GM23338 (cell line): ENCODE measurements at regions not wholly inside any gene's neighbourhood (a gene's known extent, or its start where the extent isn't known, plus 50 kb on each side); places are given as distances from the start of the nearest gene placed in this dataset.

ENCODE experiments used
- ATAC-seq: fragments of 200-7000 bp; cut with Tn5 transposase; 3 replicates; pipeline ENCODE4 v1.9.1; 2020
- DNase-seq: peaks from one replicate; pipeline ENCODE4 v3.0.0-alpha.2; 2015; ENCODE audit warnings: low spot score
- H2AFZ ChIP-seq: fragments of 200-600 bp; sonication (generic); 2 replicates; pipeline ENCODE4 v1.8.0; 2016; ENCODE audit warnings: antibody characterized with exemption, mild to moderate bottlenecking, moderate library complexity
- H3F3A ChIP-seq: fragments of 200-600 bp; sonication (generic); replicated peaks from 2 replicates; pipeline ENCODE4 v1.8.0; 2017; ENCODE audit warnings: antibody characterized with exemption, mixed run types, low read depth
- H3K27ac ChIP-seq: fragments of 200-600 bp; sonication (generic); 2 replicates; pipeline ENCODE4 v1.6.1; 2016; ENCODE audit warnings: low read depth
- H3K27me3 ChIP-seq: fragments of 200-600 bp; sonication (generic); 2 replicates; pipeline ENCODE4 v1.8.0; 2016; ENCODE audit warnings: mild to moderate bottlenecking, mixed run types, moderate library complexity; ENCODE audit not compliant: insufficient read depth
- H3K36me3 ChIP-seq: fragments of 200-600 bp; sonication (generic); 2 replicates; pipeline ENCODE4 v1.8.0; 2016; ENCODE audit warnings: mild to moderate bottlenecking; ENCODE audit not compliant: insufficient read depth
- H3K4me1 ChIP-seq: fragments of 200-600 bp; sonication (generic); 2 replicates; pipeline ENCODE4 v1.8.0; 2016; ENCODE audit warnings: mild to moderate bottlenecking, moderate library complexity; ENCODE audit not compliant: insufficient read depth
- H3K4me2 ChIP-seq: fragments of 200-600 bp; sonication (generic); 2 replicates; pipeline ENCODE4 v1.7.1; 2017; ENCODE audit warnings: mixed run types
- H3K4me3 ChIP-seq: fragments of 200-600 bp; sonication (generic); 2 replicates; pipeline ENCODE4 v1.6.1; 2016; ENCODE audit warnings: mixed run types
- H3K79me2 ChIP-seq: fragments of 200-600 bp; sonication (generic); replicated peaks from 2 replicates; pipeline ENCODE4 v1.8.0; 2017; ENCODE audit warnings: mild to moderate bottlenecking; ENCODE audit not compliant: insufficient read depth
- H3K9me2 ChIP-seq: fragments of 200-600 bp; sonication (generic); 2 replicates; pipeline ENCODE4 v1.8.0; 2017; ENCODE audit not compliant: insufficient read depth
- H4K20me1 ChIP-seq: fragments of 200-600 bp; sonication (generic); replicated peaks from 2 replicates; pipeline ENCODE4 v1.8.0; 2017; ENCODE audit warnings: mild to moderate bottlenecking; ENCODE audit not compliant: insufficient read depth
- H3K27ac Mint-ChIP-seq: 2 replicates; pipeline ENCODE4 v1.8.0; 2020; ENCODE audit warnings: inconsistent platforms, mild to moderate bottlenecking, moderate library complexity, mixed read lengths
- H3K27me3 Mint-ChIP-seq: 3 replicates; pipeline ENCODE4 v1.8.0; 2022; ENCODE audit warnings: low read depth, mild to moderate bottlenecking, moderate library complexity, mixed read lengths, inconsistent platforms; ENCODE audit not compliant: insufficient read depth, poor library complexity
- H3K36me3 Mint-ChIP-seq: 3 replicates; pipeline ENCODE4 v1.8.0; 2021; ENCODE audit warnings: low read depth, mild to moderate bottlenecking, inconsistent platforms, moderate library complexity, mixed read lengths
- H3K4me1 Mint-ChIP-seq: 3 replicates; pipeline ENCODE4 v1.8.0; 2020; ENCODE audit warnings: mild to moderate bottlenecking, inconsistent platforms, mixed read lengths
- H3K4me3 Mint-ChIP-seq: 3 replicates; pipeline ENCODE4 v1.8.0; 2021; ENCODE audit warnings: moderate library complexity, mild to moderate bottlenecking, inconsistent platforms, mixed read lengths
- H3K9me3 Mint-ChIP-seq: 3 replicates; pipeline ENCODE4 v1.8.0; 2020; ENCODE audit warnings: moderate library complexity, mild to moderate bottlenecking, inconsistent platforms, mixed read lengths
- ETS1 ChIP-seq: IDR thresholded peaks from 2 replicates; pipeline ENCODE4 v1.6.1; 2016; ENCODE audit warnings: antibody characterized with exemption
- EZH2 ChIP-seq: fragments of 200-600 bp; sonication (generic); IDR thresholded peaks from one replicate; pipeline ENCODE4 v1.8.0; 2017; ENCODE audit warnings: antibody characterized with exemption, mild to moderate bottlenecking, low read depth; ENCODE audit not compliant: unreplicated experiment
- JUNB ChIP-seq: IDR thresholded peaks from one replicate; pipeline ENCODE4 v1.6.1; 2016; ENCODE audit warnings: antibody characterized with exemption; ENCODE audit not compliant: unreplicated experiment
- POLR2AphosphoS5 ChIP-seq: IDR thresholded peaks from 2 replicates; pipeline ENCODE4 v1.6.1; 2016; ENCODE audit warnings: antibody characterized with exemption, low read depth
- ZNF114 ChIP-seq: fragments of 250-450 bp; sonication (Bioruptor Pico); IDR thresholded peaks from 2 replicates; pipeline ENCODE4 v1.5.0; 2020; ENCODE audit warnings: mild to moderate bottlenecking, moderate library complexity
- ZNF331 ChIP-seq: fragments of 250-450 bp; sonication (Bioruptor Pico); IDR thresholded peaks from 2 replicates; pipeline ENCODE4 v1.5.0; 2020; ENCODE audit warnings: low read depth, mild to moderate bottlenecking, moderate library complexity
- TF ChIP-seq, protein P1 (sequence below): fragments of 250-450 bp; sonication (Bioruptor Pico); IDR thresholded peaks from 2 replicates; pipeline ENCODE4 v1.5.0; 2020; ENCODE audit warnings: mild to moderate bottlenecking, moderate library complexity

DNA sequence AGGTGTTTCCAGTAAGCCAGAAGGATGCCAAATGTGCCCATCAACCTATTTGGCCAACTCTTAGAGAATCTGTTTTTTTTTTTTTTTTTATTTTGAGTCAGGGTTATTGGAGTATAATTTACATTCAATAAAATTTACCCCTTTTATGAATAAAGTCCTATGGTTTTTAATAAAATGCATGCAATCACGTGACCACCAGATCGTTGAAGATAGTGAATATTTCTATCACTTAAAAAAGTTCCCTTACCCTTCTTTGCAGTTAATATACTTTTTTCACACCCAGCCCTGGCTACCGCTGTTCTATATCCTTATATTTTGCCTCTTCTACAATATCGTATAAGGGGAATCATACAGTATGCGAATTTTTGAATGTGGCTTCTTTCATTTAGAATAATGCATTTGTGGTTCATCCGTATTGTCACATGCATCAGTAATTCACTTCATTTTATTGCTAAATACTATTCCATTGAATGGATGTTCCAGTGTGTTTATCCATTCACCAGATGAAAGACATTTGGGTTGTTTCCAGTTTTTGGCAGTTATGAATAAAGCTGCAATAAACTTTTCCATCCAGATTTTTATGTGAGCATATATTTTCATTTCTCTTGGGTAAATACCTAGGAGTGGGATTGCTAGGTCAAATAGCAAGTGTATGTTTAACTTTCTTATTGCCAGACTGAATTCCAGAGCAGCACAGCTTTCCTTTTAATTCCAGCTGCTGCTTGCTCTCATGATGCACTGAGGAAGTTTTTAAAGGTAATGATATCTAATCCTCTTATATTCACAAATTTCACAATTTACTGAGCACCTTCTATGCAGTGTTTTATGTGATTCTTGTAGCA is 156.3 kb upstream of the NT5C1B start:
- no peaks in the 10 kb centered on the region for H3K36me3 Mint-ChIP-seq

More for the DNA sequence above, 156.3 kb upstream of the NT5C1B start:
- H2AFZ ChIP-seq, result no peak overlapping the region
- Mint-ChIP-seq H3K27ac (no peak overlapping the region), H3K4me3 (no peak overlapping the region), H3K9me3 (no peaks in the 10 kb centered on the region), H3K4me1 (peaks cover 6% of the 10 kb centered on the region), H3K27me3 (no peaks in the 10 kb centered on the region)
- H3F3A ChIP-seq, result no peaks in the 10 kb centered on the region
- no peaks in the 10 kb centered on the region for H3K27me3 ChIP-seq
- H3K27ac ChIP-seq, result no peak overlapping the region
- TF ChIP-seq ZNF331 (CRISPR knock-in tag) (no peak), JUNB (no peak), ZNF114 (CRISPR knock-in tag) (no peak), EZH2 (no peak), ETS1 (no peak), POLR2AphosphoS5 (no peak)
- TF ChIP-seq, protein P1, sequence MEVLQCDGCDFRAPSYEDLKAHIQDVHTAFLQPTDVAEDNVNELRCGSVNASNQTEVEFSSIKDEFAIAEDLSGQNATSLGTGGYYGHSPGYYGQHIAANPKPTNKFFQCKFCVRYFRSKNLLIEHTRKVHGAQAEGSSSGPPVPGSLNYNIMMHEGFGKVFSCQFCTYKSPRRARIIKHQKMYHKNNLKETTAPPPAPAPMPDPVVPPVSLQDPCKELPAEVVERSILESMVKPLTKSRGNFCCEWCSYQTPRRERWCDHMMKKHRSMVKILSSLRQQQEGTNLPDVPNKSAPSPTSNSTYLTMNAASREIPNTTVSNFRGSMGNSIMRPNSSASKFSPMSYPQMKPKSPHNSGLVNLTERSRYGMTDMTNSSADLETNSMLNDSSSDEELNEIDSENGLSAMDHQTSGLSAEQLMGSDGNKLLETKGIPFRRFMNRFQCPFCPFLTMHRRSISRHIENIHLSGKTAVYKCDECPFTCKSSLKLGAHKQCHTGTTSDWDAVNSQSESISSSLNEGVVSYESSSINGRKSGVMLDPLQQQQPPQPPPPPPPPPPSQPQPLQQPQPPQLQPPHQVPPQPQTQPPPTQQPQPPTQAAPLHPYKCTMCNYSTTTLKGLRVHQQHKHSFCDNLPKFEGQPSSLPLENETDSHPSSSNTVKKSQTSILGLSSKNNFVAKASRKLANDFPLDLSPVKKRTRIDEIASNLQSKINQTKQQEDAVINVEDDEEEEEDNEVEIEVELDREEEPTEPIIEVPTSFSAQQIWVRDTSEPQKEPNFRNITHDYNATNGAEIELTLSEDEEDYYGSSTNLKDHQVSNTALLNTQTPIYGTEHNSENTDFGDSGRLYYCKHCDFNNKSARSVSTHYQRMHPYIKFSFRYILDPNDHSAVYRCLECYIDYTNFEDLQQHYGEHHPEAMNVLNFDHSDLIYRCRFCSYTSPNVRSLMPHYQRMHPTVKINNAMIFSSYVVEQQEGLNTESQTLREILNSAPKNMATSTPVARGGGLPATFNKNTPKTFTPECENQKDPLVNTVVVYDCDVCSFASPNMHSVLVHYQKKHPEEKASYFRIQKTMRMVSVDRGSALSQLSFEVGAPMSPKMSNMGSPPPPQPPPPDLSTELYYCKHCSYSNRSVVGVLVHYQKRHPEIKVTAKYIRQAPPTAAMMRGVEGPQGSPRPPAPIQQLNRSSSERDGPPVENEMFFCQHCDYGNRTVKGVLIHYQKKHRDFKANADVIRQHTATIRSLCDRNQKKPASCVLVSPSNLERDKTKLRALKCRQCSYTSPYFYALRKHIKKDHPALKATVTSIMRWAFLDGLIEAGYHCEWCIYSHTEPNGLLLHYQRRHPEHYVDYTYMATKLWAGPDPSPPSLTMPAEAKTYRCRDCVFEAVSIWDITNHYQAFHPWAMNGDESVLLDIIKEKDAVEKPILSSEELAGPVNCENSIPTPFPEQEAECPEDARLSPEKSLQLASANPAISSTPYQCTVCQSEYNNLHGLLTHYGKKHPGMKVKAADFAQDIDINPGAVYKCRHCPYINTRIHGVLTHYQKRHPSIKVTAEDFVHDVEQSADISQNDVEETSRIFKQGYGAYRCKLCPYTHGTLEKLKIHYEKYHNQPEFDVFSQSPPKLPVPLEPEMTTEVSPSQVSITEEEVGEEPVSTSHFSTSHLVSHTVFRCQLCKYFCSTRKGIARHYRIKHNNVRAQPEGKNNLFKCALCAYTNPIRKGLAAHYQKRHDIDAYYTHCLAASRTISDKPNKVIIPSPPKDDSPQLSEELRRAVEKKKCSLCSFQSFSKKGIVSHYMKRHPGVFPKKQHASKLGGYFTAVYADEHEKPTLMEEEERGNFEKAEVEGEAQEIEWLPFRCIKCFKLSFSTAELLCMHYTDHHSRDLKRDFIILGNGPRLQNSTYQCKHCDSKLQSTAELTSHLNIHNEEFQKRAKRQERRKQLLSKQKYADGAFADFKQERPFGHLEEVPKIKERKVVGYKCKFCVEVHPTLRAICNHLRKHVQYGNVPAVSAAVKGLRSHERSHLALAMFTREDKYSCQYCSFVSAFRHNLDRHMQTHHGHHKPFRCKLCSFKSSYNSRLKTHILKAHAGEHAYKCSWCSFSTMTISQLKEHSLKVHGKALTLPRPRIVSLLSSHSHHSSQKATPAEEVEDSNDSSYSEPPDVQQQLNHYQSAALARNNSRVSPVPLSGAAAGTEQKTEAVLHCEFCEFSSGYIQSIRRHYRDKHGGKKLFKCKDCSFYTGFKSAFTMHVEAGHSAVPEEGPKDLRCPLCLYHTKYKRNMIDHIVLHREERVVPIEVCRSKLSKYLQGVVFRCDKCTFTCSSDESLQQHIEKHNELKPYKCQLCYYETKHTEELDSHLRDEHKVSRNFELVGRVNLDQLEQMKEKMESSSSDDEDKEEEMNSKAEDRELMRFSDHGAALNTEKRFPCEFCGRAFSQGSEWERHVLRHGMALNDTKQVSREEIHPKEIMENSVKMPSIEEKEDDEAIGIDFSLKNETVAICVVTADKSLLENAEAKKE (CRISPR knock-in tag), result no peak
- no peak overlapping the region for H3K4me3 ChIP-seq
- H3K4me1 ChIP-seq, result no peaks in the 10 kb centered on the region
- H3K36me3 ChIP-seq, result no peaks in the 10 kb centered on the region
- no peak overlapping the region for H3K4me2 ChIP-seq
- no peaks in the 10 kb centered on the region for H3K79me2 ChIP-seq
- H4K20me1 ChIP-seq, result no peaks in the 10 kb centered on the region
- no peaks in the 10 kb centered on the region for H3K9me2 ChIP-seq
- ATAC-seq, result no peak
- no peak for DNase-seq
